ENCODE measurements at regions not wholly inside any gene's neighbourhood (a gene's known extent, or its start where the extent isn't known, plus 50 kb on each side); places are given as distances from the start of the nearest gene placed in this dataset.
"Not testable (repeated sequence)": the region's sequence is repeated elsewhere in the genome, so short reads cannot be mapped to it uniquely, and the experiment has no call there.

GRCh38 chr17:64800987-64801386 is 118.3 kb downstream of the LRRC37A3 start:
- not testable (repeated sequence) for DNase-seq (ENCODE audit: low read depth)

DNA sequence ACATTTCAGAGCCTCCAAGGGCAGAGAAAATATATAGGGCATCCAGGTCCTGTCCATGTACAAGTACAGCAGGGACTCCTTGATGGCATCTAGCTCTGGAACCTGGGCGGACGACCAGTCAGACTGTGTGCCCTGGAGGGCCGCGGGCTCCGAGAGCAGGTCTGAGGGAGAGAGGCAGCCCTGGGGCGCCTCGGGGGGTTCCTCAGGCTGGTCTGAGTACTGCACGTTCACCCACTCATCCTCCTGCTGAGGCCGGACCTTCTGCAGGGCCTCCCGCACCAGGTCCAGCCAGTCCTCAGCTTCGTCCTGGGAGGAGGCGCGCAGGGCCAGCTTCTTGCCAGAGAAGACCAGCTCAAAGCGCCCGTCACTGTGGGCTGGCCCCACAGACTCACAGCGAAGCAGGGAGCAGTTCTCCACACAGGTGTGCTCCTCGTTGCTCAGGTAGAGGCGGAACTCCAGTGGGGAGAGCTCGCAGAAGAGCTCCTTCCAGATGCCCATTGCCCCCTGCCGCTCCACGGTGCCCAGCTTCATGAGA is 118.8 kb downstream of the LRRC37A3 start:
- DNase-seq (ENCODE audit: low read depth): not testable (repeated sequence)

DNA sequence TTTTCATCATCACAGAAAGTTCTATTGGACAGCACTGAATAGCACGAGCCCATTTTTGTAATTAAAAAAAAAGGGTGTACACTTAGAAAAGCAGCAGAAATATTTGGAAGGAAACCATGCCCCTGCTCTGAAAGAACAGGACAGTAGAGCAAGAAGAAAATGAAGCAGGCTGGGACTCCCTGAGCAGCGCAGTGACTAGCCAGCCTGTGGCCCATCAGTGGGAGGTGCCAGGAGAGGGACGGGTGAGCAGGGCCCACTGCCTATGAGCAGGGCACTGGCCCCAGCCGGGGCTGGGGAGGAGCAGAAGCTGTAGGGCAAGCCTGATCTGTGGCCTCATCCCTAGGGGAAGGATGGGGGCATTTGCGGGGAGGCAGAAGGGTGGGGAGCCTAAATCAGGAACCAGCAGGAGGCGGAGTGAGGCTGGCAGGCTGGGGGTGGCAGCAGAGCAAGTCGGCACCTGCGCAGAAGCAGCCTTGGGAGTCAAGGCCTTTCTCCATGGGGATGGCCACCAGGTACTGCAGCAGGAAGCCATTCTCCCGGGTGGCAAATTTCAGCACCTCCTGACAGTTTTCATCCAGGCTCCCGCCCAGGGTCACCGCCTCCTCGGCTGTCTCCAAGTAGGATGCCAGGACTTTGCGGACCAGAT is 119.6 kb downstream of the LRRC37A3 start:
- not testable (repeated sequence) for DNase-seq (ENCODE audit: low read depth)

DNA sequence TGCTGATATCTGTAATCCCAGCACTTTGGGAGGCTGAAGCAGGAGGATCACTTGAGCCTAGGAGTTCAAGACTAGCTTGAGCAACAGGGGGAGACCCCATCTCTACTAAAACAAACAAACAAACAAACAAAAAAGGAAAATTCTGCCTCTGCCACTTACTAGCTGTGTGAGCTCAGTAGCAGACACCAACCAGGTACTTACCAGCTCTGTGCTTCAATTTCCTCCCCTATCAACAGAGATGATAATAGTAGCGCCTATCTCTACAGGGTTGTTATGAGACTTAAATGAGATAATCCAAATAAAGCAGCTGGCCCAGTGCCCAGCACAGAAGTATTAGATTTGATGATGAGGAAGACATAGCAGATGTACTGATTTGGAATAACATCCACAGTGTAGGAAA is 120.3 kb downstream of the LRRC37A3 start:
- DNase-seq (ENCODE audit: low read depth): not testable (repeated sequence)

GRCh38 chr17:64798489-64798790 is 120.8 kb downstream of the LRRC37A3 start:
- not testable (repeated sequence) for DNase-seq (ENCODE audit: low read depth)

- not testable (repeated sequence) for DNase-seq (ENCODE audit: low read depth)
These were observed 121.4 kb downstream of the LRRC37A3 start for GRCh38 chr17:64797746-64798488.

DNA sequence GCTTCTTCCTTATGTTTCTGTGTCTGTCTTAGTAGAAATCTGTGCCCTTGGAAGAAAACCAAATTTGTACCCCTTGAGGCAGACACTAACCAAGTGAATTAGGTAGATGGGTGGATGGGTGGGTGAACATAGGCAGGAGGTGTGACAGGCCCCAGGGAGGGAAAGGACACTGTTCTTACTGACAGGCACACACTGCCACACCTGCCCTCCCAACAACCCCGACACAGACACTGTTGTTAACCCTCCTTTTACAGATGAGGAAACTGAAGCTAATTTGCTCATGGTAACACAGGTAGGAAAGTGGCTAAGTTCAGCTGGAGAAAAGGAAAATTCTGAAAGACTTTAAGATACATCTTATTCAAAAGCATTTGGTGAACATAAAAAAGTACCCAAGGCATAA is 123.9 kb downstream of the LRRC37A3 start:
- not testable (repeated sequence) for DNase-seq (ENCODE audit: low read depth)

- not testable (repeated sequence) for DNase-seq (ENCODE audit: low read depth)
These were observed 124.6 kb downstream of the LRRC37A3 start for GRCh38 chr17:64794548-64795274.

GRCh38 chr17:64794113-64794512 is 125.2 kb downstream of the LRRC37A3 start:
- not testable (repeated sequence) for DNase-seq (ENCODE audit: low read depth)

- DNase-seq (ENCODE audit: low read depth): peak; percentile 80
These were observed 126.3 kb downstream of the LRRC37A3 start for GRCh38 chr17:64792793-64793575.

GRCh38 chr17:64792276-64792675 is 127.0 kb downstream of the LRRC37A3 start:
- DNase-seq (ENCODE audit: low read depth): not testable (repeated sequence)

GRCh38 chr17:64791691-64792090 is 127.6 kb downstream of the LRRC37A3 start:
- not testable (repeated sequence) for DNase-seq (ENCODE audit: low read depth)

DNA sequence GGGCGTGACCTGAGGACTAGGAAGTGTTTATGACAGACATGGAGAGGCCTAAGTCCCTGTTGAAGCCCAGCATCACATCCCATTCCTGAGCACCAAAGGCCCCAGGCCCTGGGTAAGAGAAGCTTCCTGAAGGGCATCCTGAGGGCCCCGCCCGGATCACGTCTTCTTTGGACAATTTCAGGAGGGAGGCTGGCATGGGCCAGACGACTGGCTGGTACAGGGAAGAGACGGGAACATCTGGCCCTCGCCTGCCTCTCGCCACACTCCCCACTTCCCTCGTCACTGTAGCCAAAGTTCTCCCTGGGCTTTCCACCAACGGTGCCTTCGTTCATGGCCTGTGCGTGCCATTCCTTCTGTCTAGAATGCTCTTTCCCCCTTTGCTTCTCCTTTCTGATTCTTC is 128.1 kb downstream of the LRRC37A3 start:
- not testable (repeated sequence) for DNase-seq (ENCODE audit: low read depth)

DNA sequence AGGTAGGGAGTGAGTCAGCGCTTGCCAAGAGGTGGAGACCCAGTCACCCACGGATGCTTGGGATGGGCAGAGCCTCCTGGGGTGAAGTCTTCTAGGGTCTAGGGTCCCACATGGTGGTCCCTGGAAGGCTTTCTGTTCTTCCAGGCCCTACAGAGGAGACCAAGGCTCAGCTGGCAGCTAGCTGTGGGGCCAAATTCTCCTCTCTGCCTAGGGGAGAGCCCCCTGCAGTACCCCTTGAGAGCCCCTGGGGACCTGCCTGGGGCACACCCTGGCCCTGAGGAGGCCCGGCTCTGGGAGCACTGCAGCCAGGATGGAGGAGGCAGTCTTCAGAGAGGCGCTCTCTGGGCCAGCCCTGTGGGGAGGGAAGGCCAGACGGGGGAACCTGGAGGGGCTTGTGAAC is 128.6 kb upstream of the SMURF2 start:
- DNase-seq (ENCODE audit: low read depth): not testable (repeated sequence)

- not testable (repeated sequence) for DNase-seq (ENCODE audit: low read depth)
These were observed 128.1 kb upstream of the SMURF2 start for GRCh38 chr17:64790193-64790592.

- DNase-seq (ENCODE audit: low read depth): not testable (repeated sequence)
These were observed 126.9 kb upstream of the SMURF2 start for GRCh38 chr17:64789061-64789445.

GRCh38 chr17:64788286-64789060 is 126.4 kb upstream of the SMURF2 start:
- no peak for DNase-seq (ENCODE audit: low read depth)

GRCh38 chr17:64787921-64788271 is 125.8 kb upstream of the SMURF2 start:
- DNase-seq (ENCODE audit: low read depth): no peak

DNA sequence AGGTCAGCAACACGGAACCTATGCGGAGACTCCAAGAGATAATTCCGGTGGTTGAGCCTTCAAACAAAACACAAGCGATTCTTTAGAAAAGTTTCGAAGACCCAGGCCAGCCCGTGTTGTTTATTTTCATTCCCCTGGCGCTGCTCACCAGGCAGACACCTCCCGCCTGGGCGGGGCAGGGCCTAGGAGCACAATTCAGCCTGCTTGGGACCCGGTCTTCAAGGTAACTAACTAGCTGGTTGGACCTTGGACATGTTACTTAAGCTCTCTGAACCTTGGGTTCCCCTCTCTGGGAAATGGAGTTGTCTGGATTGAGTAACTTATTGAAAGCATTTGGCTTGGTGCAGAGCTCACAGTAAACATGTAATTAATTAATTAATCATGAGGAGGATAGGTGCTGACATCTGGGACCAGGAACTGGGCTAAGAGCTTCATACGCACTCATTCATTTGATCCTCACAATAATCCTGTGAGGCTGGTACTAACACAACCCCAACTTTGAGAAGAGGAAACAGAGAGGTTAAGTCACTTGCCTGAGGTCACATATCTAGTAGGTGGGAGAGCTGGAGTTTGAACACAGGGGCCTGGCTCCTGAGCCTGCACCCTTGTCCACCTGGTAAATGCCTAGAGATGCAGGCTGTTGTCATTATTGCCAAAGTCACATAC is 125.3 kb upstream of the SMURF2 start:
- DNase-seq (ENCODE audit: low read depth): no peak

GRCh38 chr17:64786337-64786736 is 124.2 kb upstream of the SMURF2 start:
- DNase-seq (ENCODE audit: low read depth): no peak

GRCh38 chr17:64785011-64785421 is 122.9 kb upstream of the SMURF2 start:
- DNase-seq (ENCODE audit: low read depth): no peak
